GM13977 (cell line): ENCODE measurements at regions not wholly inside any gene's neighbourhood (a gene's known extent, or its start where the extent isn't known, plus 50 kb on each side); places are given as distances from the start of the nearest gene placed in this dataset.

Experiments
- DNase-seq: peaks from one replicate; pipeline ENCODE4 v3.0.0; 2012; ENCODE audit warnings: low spot score
- in situ Hi-C: fragments of 300-500 bp; cut with MboI; formaldehyde crosslinking; loops from one replicate; pipeline ENCODE4 v1.12.0; 2022; ENCODE audit warnings: low sequenced_read_pairs, low pct_unique_long_range_greater_than_20kb, mixed read lengths, inconsistent platforms; ENCODE audit not compliant: unreplicated experiment
- TF ChIP-seq, protein P1 (sequence below): IDR thresholded peaks from 2 replicates; pipeline ENCODE4 v1.5.1; 2012; ENCODE audit warnings: mild to moderate bottlenecking, control low read depth; ENCODE audit not compliant: insufficient read depth; ENCODE audit errors: extremely low read depth, missing control alignments

DNA sequence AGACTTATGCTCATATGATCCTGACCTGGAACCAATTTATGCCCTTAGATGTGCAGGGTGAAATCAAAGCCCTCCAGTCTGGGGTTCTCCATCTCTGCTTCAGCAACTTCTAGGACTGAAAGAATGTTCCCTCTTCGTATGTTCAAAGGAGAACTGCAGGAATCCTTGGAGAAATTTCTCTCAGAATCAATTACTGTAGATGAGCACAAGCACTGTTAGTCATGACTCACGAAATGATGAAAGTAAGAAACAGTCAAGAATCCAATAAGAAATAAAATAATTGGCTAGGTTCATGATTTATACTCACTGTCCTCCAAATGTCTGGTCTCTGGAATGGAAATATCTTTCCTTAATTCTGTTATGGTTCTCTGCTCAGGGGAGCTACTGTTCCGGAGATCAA, 348.2 kb downstream of the PDGFC start:
- in situ Hi-C loops: no loop called here
- no peak for DNase-seq
- TF ChIP-seq, protein P1, sequence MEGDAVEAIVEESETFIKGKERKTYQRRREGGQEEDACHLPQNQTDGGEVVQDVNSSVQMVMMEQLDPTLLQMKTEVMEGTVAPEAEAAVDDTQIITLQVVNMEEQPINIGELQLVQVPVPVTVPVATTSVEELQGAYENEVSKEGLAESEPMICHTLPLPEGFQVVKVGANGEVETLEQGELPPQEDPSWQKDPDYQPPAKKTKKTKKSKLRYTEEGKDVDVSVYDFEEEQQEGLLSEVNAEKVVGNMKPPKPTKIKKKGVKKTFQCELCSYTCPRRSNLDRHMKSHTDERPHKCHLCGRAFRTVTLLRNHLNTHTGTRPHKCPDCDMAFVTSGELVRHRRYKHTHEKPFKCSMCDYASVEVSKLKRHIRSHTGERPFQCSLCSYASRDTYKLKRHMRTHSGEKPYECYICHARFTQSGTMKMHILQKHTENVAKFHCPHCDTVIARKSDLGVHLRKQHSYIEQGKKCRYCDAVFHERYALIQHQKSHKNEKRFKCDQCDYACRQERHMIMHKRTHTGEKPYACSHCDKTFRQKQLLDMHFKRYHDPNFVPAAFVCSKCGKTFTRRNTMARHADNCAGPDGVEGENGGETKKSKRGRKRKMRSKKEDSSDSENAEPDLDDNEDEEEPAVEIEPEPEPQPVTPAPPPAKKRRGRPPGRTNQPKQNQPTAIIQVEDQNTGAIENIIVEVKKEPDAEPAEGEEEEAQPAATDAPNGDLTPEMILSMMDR: no peak

DNA sequence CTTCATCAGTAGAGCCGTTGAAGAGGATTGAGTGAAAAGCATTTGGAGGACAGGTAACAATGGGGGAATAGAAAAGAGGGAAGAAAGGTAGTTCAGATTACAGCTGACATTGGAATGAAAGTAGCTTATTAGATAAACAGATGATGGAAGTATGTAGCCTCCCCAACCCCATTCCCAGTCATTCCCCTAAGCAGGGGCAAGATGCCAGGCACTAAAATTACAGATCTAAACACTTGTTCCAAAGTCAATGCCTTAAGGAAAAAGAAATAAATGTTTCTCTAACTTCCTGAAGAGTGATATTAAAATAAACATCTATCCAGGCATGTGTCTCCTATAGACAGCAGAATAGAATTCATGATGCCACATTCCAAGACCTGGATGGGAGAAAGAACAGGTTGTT, 350.8 kb downstream of the PDGFC start:
- no peak for DNase-seq
- in situ Hi-C loops: no loop called here
- TF ChIP-seq, protein P1: no peak

DNA sequence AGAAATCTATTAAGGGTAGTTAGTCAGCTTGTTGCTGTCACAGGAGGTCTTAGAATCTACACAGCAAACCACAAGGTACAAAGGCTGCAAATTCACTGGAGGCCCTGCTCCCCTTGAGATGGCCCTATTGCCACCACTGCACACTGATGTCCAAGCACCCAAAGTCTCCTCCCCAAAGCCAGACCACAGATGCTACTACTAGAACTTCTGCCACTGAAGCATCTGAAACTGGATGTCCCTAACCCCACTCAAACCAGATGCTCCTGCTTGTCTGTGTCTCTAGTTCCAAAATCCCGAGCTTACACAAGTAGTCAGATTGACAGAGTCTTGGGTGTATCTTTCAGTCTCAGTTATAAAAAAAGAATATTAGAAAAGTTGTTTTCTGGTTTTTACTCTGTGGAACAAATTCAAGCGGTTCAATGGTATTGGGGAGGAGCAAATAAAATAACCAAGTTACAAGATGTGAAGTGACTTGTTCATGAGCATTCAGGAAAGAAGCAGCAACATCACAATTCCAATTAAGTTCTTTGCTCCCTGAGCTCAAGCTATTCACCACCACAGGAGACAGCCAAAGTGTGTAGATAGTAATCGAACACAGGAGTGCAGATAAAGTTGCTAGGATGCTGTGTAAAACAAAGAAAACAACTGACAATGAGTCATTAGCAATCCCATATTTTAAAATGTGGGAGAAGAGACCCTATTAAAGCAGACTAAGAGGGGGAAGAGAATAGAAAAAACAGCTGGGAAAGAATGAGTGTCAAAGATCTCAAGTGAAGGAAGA, 352.3 kb downstream of the PDGFC start:
- DNase-seq: no peak
- TF ChIP-seq, protein P1: no peak
- in situ Hi-C loops: no loop called here

DNA sequence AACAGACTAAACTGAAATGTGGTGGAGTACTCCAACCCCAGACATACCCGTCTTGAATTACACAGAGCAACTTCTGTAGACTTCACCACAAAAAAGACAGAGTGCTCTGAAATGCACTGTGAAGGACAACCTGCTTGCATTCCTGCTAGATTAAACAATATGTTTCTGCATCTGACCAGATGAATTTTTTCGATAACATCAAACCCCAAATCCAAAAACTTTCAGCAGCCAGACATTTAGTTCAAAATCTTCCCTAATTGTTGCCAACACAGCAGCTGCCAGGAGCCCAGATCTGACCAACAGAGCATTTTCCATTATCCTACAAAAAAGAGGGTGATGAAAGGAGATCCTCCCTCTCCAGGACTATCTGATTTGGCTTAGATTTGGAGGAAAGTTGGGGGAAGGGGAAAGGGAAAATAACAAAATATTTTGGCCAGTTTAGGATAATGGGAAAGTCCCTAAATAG, 356.5 kb downstream of the PDGFC start:
- in situ Hi-C loops: no loop called here
- TF ChIP-seq, protein P1: no peak
- DNase-seq: no peak

DNA sequence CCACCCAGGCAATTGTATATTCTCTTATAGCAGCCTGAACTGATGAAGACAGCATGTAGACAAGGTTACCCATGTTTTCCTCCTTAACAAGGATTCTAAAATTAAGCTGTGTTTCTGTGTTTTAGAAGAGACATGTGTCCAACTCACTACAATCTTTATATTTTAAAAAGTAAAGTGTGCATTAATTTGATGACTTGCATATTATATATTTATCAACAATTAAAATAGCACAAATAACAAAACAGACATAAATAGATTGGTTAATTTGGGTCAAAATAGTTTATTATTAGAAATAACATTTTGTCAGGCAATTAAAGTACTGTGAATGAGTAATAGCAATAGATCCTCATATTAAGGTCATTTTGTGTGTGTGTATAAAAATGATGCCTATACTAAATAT, 357.1 kb downstream of the PDGFC start:
- TF ChIP-seq, protein P1: no peak
- DNase-seq: no peak
- in situ Hi-C loops: no loop called here

DNA sequence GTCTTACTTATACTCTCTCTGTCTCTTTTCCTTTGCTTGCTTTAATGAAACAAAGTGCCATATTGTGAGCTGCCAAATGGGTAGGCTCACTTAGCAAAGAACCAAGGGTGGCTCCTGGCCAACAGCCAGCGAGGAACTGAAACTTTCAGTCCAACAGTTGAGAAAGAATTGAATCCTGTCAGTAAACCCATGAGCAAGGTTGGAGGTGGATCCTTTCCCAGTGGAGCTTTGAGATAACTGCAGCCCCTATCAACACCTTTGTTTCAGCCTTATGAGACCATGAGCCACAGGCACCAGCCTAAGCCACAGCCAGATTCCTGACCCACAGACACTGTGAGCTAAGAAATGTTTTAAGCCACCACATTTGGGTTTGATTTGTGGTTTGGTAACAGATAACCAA, 362.2 kb downstream of the PDGFC start:
- in situ Hi-C loops: no loop called here
- no peak for DNase-seq
- TF ChIP-seq, protein P1: no peak
